ENCODE measurements at regions not wholly inside any gene's neighbourhood (a gene's known extent, or its start where the extent isn't known, plus 50 kb on each side); places are given as distances from the start of the nearest gene placed in this dataset.

GRCh38 chr3:173342679-173343078 lies 54.9 kb upstream of the NLGN1 start:
- H3K9me3 Mint-ChIP-seq (ENCODE audit: unreplicated experiment), result no peaks in the 10 kb centered on the region
- no peak overlapping the region for H3K4me3 Mint-ChIP-seq (ENCODE audit: unreplicated experiment)
- H3K36me3 Mint-ChIP-seq (ENCODE audit: unreplicated experiment), result no peaks in the 10 kb centered on the region
- H3K27me3 Mint-ChIP-seq (ENCODE audit: unreplicated experiment), result peaks cover 13% of the 10 kb centered on the region
- no peak for DNase-seq (ENCODE audit: extremely low spot score, unreplicated experiment)
- H3K27ac Mint-ChIP-seq (ENCODE audit: unreplicated experiment), result no peak overlapping the region
- no peaks in the 10 kb centered on the region for H3K4me1 Mint-ChIP-seq (ENCODE audit: unreplicated experiment)
- TF ChIP-seq CTCF (IDR thresholded peaks at IDR 0.05), result no peak

GRCh38 chr3:173340626-173341025 lies 56.9 kb upstream of the NLGN1 start:
- peaks cover 13% of the 10 kb centered on the region for H3K27me3 Mint-ChIP-seq (ENCODE audit: unreplicated experiment)
- no peak for TF ChIP-seq CTCF (IDR thresholded peaks at IDR 0.05)
- no peak for DNase-seq (ENCODE audit: extremely low spot score, unreplicated experiment)
- H3K27ac Mint-ChIP-seq (ENCODE audit: unreplicated experiment), result no peak overlapping the region
- H3K4me1 Mint-ChIP-seq (ENCODE audit: unreplicated experiment), result no peaks in the 10 kb centered on the region
- H3K9me3 Mint-ChIP-seq (ENCODE audit: unreplicated experiment), result no peaks in the 10 kb centered on the region
- no peak overlapping the region for H3K4me3 Mint-ChIP-seq (ENCODE audit: unreplicated experiment)
- H3K36me3 Mint-ChIP-seq (ENCODE audit: unreplicated experiment), result no peaks in the 10 kb centered on the region

GRCh38 chr3:173336261-173336660 lies 61.3 kb upstream of the NLGN1 start:
- Mint-ChIP-seq H3K36me3 (ENCODE audit: unreplicated experiment) (no peaks in the 10 kb centered on the region), H3K27ac (ENCODE audit: unreplicated experiment) (no peak overlapping the region), H3K27me3 (ENCODE audit: unreplicated experiment) (peaks cover 27% of the 10 kb centered on the region), H3K4me1 (ENCODE audit: unreplicated experiment) (no peaks in the 10 kb centered on the region), H3K9me3 (ENCODE audit: unreplicated experiment) (no peaks in the 10 kb centered on the region), H3K4me3 (ENCODE audit: unreplicated experiment) (no peak overlapping the region)
- no peak for DNase-seq (ENCODE audit: extremely low spot score, unreplicated experiment)
- TF ChIP-seq CTCF (IDR thresholded peaks at IDR 0.05), result no peak

- Mint-ChIP-seq H3K9me3 (ENCODE audit: unreplicated experiment) (no peaks in the 10 kb centered on the region), H3K27ac (ENCODE audit: unreplicated experiment) (no peak overlapping the region), H3K27me3 (ENCODE audit: unreplicated experiment) (peaks cover 24% of the 10 kb centered on the region), H3K36me3 (ENCODE audit: unreplicated experiment) (no peaks in the 10 kb centered on the region), H3K4me1 (ENCODE audit: unreplicated experiment) (no peaks in the 10 kb centered on the region), H3K4me3 (ENCODE audit: unreplicated experiment) (no peak overlapping the region)
- no peak for DNase-seq (ENCODE audit: extremely low spot score, unreplicated experiment)
- TF ChIP-seq CTCF (IDR thresholded peaks at IDR 0.05), result no peak
Measured at GRCh38 chr3:173306110-173306509, 91.4 kb upstream of the NLGN1 start.

- Mint-ChIP-seq H3K27me3 (ENCODE audit: unreplicated experiment) (peaks cover 21% of the 10 kb centered on the region), H3K36me3 (ENCODE audit: unreplicated experiment) (no peaks in the 10 kb centered on the region), H3K4me3 (ENCODE audit: unreplicated experiment) (no peak overlapping the region), H3K4me1 (ENCODE audit: unreplicated experiment) (no peaks in the 10 kb centered on the region), H3K9me3 (ENCODE audit: unreplicated experiment) (no peaks in the 10 kb centered on the region), H3K27ac (ENCODE audit: unreplicated experiment) (no peak overlapping the region)
- no peak for TF ChIP-seq CTCF (IDR thresholded peaks at IDR 0.05)
- DNase-seq (ENCODE audit: extremely low spot score, unreplicated experiment), result no peak
Measured at GRCh38 chr3:173304182-173304800, 93.3 kb upstream of the NLGN1 start.

Measured in osteocyte (in vitro differentiated cells).